ENCODE measurements at regions not wholly inside any gene's neighbourhood (a gene's known extent, or its start where the extent isn't known, plus 50 kb on each side); places are given as distances from the start of the nearest gene placed in this dataset.

DNA sequence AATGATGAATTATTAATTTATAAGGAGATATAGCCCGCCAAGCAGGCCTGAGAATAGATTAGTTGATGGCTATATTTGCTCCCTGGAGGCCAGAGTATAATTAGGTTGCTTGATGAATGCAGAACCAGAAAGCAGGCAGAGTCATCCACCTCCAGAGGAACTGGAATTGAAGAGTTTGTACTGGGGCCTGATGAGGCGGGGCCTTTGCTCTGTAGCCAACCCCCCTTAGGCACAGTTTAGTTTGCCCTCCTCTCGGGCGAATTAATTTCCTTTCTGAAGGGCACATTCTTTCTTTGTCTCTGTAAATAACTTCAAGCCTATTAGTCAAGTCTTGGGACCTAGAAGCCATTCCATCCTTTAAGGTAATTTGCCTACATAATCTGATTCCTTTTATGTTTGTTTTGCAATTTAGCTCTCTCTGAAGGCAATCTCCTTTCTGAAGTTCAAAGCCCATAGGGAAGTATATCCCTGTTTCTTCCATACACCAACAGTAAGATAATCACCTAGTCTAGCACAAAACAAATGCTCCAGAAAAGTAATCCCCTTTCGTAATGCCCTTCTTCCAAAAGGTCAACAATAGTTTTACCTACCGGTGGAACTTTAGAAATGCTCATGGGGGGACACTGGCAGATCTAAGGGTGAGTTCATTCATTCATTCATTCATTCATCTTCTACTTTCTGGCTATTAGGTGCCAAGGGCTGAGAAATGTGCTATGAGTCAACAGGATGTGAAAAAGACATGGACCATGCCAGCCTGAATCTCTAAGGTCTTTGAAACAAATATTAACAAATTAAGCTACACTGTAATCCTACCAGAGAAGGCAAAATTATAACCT, 84.8 kb upstream of the NUDT4 start (continued):
- TF ChIP-seq POU5F1 (IDR thresholded peaks at IDR 0.05; ENCODE audit: low read depth, low read length), result no peak
- no peak for TF ChIP-seq TAF7 (optimal IDR thresholded peaks at IDR 0.05; ENCODE audit: borderline replicate concordance, low read depth, low read length)
- no peak for TF ChIP-seq TCF12 (IDR thresholded peaks at IDR 0.05; ENCODE audit: low read depth, low read length)
- no peak for TF ChIP-seq BRCA1 (IDR thresholded peaks at IDR 0.05; ENCODE audit: low read depth, low read length)
- no peak for TF ChIP-seq HDAC2 (IDR thresholded peaks at IDR 0.05; ENCODE audit: borderline replicate concordance in 1 of 2, low read depth in 2 of 2, low read length in 2 of 2)
- no peak for TF ChIP-seq HDAC6 (IDR thresholded peaks at IDR 0.05; ENCODE audit: low read depth, low read length)
- TF ChIP-seq, protein P1, sequence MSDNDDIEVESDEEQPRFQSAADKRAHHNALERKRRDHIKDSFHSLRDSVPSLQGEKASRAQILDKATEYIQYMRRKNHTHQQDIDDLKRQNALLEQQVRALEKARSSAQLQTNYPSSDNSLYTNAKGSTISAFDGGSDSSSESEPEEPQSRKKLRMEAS (IDR thresholded peaks at IDR 0.05), result no peak
- TF ChIP-seq CHD2 (IDR thresholded peaks at IDR 0.05; ENCODE audit: low read length), result no peak

Measured in H1 (cell line).